Panc1 (cell line): ENCODE measurements at regions not wholly inside any gene's neighbourhood (a gene's known extent, or its start where the extent isn't known, plus 50 kb on each side); places are given as distances from the start of the nearest gene placed in this dataset.

Source experiments
- ATAC-seq: fragments of 200-7000 bp; cut with Tn5 transposase; 2 replicates; pipeline ENCODE4 v1.9.1; 2020; ENCODE audit warnings: mild to moderate bottlenecking, moderate library complexity
- BruUV-seq: library from RNA; stranded (reverse); fragments of 400-500 nt; replicated peaks from 2 replicates; lab custom pipeline; 2021; lab: Mats Ljungman, UMichigan
- CTCF ChIA-PET: fragments of 300-600 bp; sonication (Branson Sonifier 250); formaldehyde crosslinking; loops from one replicate; lab custom pipeline; 2022; ENCODE audit warnings: antibody characterized with exemption; lab: Charles Lee
- POLR2A ChIA-PET: fragments of 300-600 bp; sonication (Branson Sonifier 250); formaldehyde crosslinking; loops from one replicate; lab custom pipeline; 2022; ENCODE audit warnings: antibody characterized with exemption; lab: Charles Lee
- DNase-seq: peaks from one replicate; pipeline ENCODE4 v3.0.0-alpha.2; 2010; ENCODE audit warnings: low read depth, low spot score
- H3K27ac ChIP-seq: 2 replicates; pipeline ENCODE4 v1.5.1; 2011; ENCODE audit warnings: mild to moderate bottlenecking, low read length, inconsistent platforms
- H3K27me3 ChIP-seq: fragments of 200-500 bp; sonication (Bioruptor generic); 2 replicates; pipeline ENCODE4 v1.6.0; 2014; ENCODE audit warnings: low read length, inconsistent platforms; ENCODE audit not compliant: control insufficient read depth, insufficient read depth
- H3K36me3 ChIP-seq: fragments of 200-500 bp; sonication (Bioruptor generic); 2 replicates; pipeline ENCODE4 v1.5.1; 2014; ENCODE audit warnings: inconsistent platforms, mild to moderate bottlenecking, low read length, moderate library complexity; ENCODE audit not compliant: control insufficient read depth, insufficient read depth
- H3K4me1 ChIP-seq: 2 replicates; pipeline ENCODE4 v1.5.1; 2011; ENCODE audit warnings: inconsistent platforms, mild to moderate bottlenecking, low read length, moderate library complexity; ENCODE audit not compliant: control insufficient read depth, insufficient read depth
- H3K4me3 ChIP-seq, 2 experiments: 2 replicates each; pipeline ENCODE4 v1.5.1; 2011 to 2012; ENCODE audit warnings: low read depth in 2 of 2, low read length in 2 of 2, mild to moderate bottlenecking in 2 of 2, inconsistent platforms in 1 of 2, moderate library complexity in 1 of 2
- H3K9me3 ChIP-seq: fragments of 200-500 bp; sonication (Bioruptor generic); 2 replicates; pipeline ENCODE4 v1.5.1; 2014; ENCODE audit warnings: low read depth, mild to moderate bottlenecking, inconsistent platforms, low read length, moderate library complexity; ENCODE audit not compliant: control insufficient read depth, insufficient read depth
- CTCF ChIP-seq: fragments of 450-650 bp; IDR thresholded peaks from 2 replicates; pipeline ENCODE4 v1.5.1; 2017; ENCODE audit warnings: mild to moderate bottlenecking
- POLR2AphosphoS5 ChIP-seq: IDR thresholded peaks from 2 replicates; pipeline ENCODE4 v1.6.1; 2012; ENCODE audit warnings: mild to moderate bottlenecking, low read depth, low read length, moderate library complexity
- REST ChIP-seq, 2 experiments: IDR thresholded peaks; 2 replicates each; pipeline ENCODE4 v1.6.1; 2011 to 2012; ENCODE audit warnings: low read depth in 2 of 2, control low read depth in 1 of 2, low read length in 1 of 2, mild to moderate bottlenecking in 1 of 2, moderate library complexity in 1 of 2; ENCODE audit not compliant: insufficient read depth in 1 of 2
- SIN3A ChIP-seq: IDR thresholded peaks from 2 replicates; pipeline ENCODE4 v1.6.1; 2012; ENCODE audit warnings: low read depth, mild to moderate bottlenecking, low read length, moderate library complexity, borderline replicate concordance; ENCODE audit not compliant: insufficient read depth
- TCF7L2 ChIP-seq: IDR thresholded peaks from 2 replicates; pipeline ENCODE4 v1.6.1; 2011; ENCODE audit warnings: mild to moderate bottlenecking, low read depth, low read length, inconsistent platforms
- in situ Hi-C: cut with HindIII; loops from 2 replicates; pipeline ENCODE4 v1.10.0; 2016; ENCODE audit warnings: low sequenced_read_pairs, low pct_unique_long_range_greater_than_20kb
- intact Hi-C: fragments of 100-400 bp; cut with micrococcal nuclease; formaldehyde crosslinking; loops from one replicate; pipeline ENCODE4 v1.10.0; 2022; ENCODE audit not compliant: unreplicated experiment

- ChIA-PET POLR2A (no interaction called here), CTCF (no interaction called here)
- in situ Hi-C loops: no loop called here
- no TSS peak for BruUV-seq
- Histone ChIP-seq H3K27ac (no peak overlapping the region), H3K9me3 (no peaks in the 10 kb centered on the region), H3K27me3 (no peaks in the 10 kb centered on the region), H3K36me3 (no peaks in the 10 kb centered on the region), H3K4me1 (no peaks in the 10 kb centered on the region), H3K4me3 (no peak overlapping the region)
- ATAC-seq (no peak), DNase-seq (no peak)
- no peak for TF ChIP-seq REST (IDR thresholded peaks at IDR 0.05; ENCODE audit: insufficient read depth in 1 of 2, low read depth in 2 of 2, low read length in 1 of 2)
- TF ChIP-seq POLR2AphosphoS5: no peak
- TF ChIP-seq TCF7L2: no peak
- TF ChIP-seq SIN3A: no peak
- no peak for TF ChIP-seq CTCF
- intact Hi-C loops: no loop called here
These were observed 845.4 kb upstream of the TMEM132C start for GRCh38 chr12:127421614-127422013.

- Histone ChIP-seq H3K27ac (no peak overlapping the region), H3K4me1 (no peaks in the 10 kb centered on the region), H3K27me3 (no peaks in the 10 kb centered on the region), H3K36me3 (no peaks in the 10 kb centered on the region), H3K4me3 (no peak overlapping the region), H3K9me3 (no peaks in the 10 kb centered on the region)
- POLR2A ChIA-PET: no interaction called here
- intact Hi-C loops: no loop called here
- in situ Hi-C loops: no loop called here
- CTCF ChIA-PET: no interaction called here
- no peak for TF ChIP-seq SIN3A
- no peak for TF ChIP-seq CTCF
- TF ChIP-seq POLR2AphosphoS5: no peak
- no peak for TF ChIP-seq REST (IDR thresholded peaks at IDR 0.05; ENCODE audit: insufficient read depth in 1 of 2, low read depth in 2 of 2, low read length in 1 of 2)
- no peak for TF ChIP-seq TCF7L2
- DNase-seq (no peak), ATAC-seq (no peak)
- no TSS peak for BruUV-seq
These were observed 843.9 kb upstream of the TMEM132C start for GRCh38 chr12:127422935-127423566.
